ENCODE measurements at regions not wholly inside any gene's neighbourhood (a gene's known extent, or its start where the extent isn't known, plus 50 kb on each side); places are given as distances from the start of the nearest gene placed in this dataset.
"Not testable (repeated sequence)": the region's sequence is repeated elsewhere in the genome, so short reads cannot be mapped to it uniquely, and the experiment has no call there.

GRCh38 chr2:150091846-150092245 is 395.6 kb downstream of the RND3 start:
- DNase-seq: no peak

DNA sequence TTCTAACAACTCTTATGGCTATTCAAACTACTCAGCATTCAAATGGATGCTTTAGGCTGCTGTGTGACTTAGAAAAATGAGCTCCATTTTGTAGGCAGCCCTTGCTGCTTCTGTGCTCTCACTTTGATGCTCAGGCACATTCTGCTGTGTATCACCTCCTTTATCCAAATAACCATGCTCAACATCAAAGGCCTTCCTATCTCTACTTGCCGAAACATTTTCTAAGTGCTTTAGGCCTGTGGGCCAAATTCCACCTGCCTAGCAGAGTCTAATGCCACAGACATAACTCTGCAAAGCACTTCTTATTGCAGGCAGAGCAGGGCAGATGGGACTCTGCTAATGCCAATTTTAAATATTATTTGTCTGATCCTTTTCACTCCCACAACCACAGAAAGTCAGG is 397.4 kb downstream of the RND3 start:
- no peak for DNase-seq

DNA sequence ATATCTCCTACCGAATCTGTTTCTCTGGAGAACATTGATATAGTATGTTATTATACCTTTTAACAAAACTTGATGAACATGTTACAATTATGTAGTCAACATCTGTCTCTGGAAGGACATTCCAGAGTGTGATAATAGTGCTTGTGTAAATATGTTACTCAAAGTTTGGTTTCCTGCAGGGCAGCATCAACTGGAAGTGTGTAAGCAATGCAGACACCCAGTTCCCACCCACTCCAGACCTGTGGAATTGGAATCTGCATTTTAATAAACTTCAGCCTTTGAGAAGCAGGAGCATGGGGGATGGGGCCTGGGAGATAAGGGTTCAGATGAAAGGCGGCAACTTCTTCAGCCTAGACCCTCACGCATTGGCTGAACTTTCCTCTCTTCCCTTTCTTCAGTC is 398.9 kb downstream of the RND3 start:
- DNase-seq: no peak

GRCh38 chr2:150085478-150085877 is 402.0 kb downstream of the RND3 start:
- DNase-seq: no peak

- no peak for DNase-seq
Measured at GRCh38 chr2:150081775-150082481, 405.5 kb downstream of the RND3 start.

DNA sequence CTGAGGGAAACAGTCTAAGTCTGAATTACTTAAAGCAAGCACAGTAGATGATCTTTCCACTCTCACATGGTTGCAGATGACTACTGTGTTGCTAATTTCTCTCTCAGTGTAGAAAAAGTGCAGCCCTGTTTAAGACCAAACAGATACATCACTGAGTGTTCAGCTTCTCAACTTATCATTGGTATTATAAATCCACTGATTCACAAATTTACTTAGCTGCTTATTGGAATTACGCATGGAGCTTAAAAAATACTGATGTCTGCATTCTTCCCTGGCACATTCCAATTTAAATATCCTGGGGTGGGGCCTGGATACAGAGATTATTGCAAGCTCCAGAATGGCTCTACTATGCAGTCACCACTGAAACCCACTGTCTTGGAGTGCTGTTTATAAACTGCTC is 411.2 kb downstream of the RND3 start:
- no peak for DNase-seq

GRCh38 chr2:150075831-150076230 is 411.6 kb downstream of the RND3 start:
- DNase-seq: no peak

- no peak for DNase-seq
Measured at GRCh38 chr2:150066490-150066889, 421.0 kb downstream of the RND3 start.

GRCh38 chr2:150063931-150064548 is 423.4 kb downstream of the RND3 start:
- no peak for DNase-seq

- DNase-seq: no peak
Measured at GRCh38 chr2:150063432-150063889, 424.0 kb downstream of the RND3 start.

DNA sequence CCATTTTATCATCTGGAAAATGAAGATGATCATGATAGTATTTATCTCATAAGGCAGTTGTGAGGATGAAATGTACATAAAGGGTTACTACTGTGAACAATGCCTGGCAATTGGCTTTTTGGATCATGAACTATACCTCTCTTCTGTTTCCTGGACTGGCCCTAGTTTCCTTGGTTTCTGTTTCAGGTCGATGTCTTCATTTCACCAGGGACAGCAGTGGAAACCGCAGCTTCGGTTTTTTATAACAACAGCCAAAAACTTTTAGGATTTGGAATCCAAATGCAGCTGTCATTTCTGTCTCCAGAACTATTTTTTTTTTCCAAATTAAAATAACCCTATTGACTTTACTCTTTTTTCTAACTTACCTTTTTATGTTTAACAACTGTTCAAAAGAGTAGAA is 425.1 kb downstream of the RND3 start:
- DNase-seq: no peak

GRCh38 chr2:150060341-150060740 is 427.1 kb downstream of the RND3 start:
- no peak for DNase-seq

DNA sequence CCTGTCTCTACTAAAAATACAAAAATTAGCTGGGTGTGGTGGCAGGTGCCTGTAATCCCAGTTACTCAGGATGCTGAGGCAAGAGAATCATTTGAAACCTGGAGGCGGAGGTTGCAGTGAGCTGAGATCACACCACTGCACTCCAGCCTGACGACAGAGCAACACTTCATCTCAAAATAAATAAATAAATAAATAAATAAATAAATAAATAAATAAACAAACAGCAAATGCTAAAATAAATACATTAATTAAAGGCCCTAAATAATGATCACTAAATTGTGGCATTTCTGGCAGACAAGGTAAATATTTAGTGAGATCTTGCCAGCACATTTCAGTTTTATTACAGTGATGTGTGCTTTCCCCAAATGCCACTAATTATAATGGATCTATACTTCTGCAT is 427.8 kb downstream of the RND3 start:
- DNase-seq: not testable (repeated sequence)

DNA sequence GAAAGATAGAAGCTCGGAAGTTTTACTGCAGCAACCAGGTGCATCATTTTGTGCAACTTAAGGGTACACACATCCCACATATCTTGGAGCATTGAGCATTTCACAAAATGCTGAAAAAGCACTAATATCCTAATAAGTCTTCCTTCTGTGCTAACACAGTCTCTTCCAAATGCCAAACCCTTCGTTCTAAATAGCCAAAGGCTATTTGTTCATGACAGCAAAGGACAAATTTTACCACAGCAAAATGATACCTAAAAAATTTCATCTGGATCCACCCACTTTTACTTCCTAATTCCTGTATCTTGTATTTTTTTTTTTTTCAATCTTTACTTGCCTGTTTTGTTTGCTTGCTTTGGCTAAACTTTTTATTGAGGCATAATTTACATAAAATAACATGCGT is 435.0 kb downstream of the RND3 start:
- no peak for DNase-seq

DNA sequence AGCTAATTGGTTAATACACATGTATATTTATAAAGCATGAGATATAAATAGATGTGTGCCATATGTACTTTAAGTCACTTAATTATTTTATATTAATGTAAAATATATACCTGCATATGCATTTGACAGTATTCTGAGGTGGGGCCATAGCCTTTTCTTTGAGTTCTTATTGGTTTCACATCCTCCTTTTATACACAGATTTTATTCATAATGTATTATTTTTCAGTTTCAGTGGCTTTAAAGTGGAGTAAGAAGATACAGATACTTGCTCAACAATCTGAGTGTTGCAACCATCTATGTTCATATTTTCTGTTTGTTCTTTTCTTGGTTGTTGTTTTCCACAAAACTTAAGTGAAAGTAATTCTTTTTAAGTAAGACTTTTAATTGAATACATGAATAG is 436.5 kb downstream of the RND3 start:
- DNase-seq: no peak

DNA sequence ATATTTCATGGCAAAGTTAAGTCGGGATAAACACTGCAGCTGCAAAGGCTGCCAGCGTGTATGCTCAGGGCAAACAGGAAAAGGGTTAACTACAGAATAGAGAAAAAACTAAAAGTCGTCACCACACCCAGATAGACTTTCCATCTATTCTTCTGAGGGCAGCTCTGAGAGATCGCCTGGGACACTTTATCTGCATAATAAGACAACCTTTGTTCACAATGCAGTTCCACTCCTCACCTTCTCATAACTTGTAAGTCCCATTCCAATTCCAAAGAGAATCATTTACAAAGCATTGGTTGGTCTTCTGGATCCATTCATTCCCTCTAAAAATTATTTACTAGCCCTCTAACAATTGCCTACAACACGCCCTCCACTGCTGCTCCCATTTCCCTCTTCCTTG is 437.4 kb downstream of the RND3 start:
- DNase-seq: no peak

DNA sequence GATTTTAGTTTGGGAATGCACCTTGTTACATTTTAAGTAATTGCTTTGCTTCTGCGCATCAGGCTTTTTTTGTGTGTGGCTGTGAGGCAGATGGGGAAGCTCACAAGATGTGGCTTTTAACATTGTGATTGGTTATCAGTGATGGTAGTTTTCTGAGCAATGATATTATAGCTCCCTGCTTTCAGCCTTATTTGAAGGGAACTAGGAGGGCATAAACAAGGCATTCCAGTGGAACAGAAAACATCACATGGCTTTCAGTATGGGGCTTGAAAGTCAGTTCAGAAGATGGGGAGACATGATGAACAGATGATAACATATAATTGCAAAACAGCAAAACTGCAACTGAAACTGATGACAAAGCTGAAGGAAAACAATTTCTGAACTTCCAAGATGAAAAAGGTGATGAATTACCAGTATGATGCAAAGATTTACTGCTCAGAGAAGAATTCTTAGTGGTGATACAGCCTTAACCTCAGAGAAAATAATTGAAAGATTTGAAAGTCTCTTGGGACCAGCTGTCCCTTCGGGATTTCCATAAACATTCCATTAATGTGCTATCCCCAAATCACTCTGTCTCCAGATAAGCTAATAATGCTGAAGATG is 439.7 kb downstream of the RND3 start:
- DNase-seq: no peak

DNA sequence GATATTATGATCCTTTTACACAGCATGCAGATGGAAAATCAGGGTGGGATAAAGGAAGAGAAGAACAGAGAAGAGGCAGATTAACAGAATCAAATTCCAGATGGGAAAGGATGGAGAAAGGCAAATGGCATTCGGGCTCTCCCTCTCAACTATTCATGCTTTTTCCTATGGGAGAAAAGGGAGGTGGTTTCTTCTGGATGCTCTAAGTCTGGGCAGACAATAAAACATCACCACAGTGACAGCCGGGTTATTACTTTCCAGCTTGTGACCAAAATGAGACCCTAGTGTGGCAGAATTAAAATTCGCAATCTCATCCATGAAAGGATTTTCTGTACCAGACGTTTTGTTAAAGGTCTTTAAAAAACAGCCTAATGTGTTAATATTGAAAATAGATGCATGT is 440.7 kb downstream of the RND3 start:
- DNase-seq: no peak

- no peak for DNase-seq
Measured at GRCh38 chr2:150046211-150046610, 441.3 kb downstream of the RND3 start.

DNA sequence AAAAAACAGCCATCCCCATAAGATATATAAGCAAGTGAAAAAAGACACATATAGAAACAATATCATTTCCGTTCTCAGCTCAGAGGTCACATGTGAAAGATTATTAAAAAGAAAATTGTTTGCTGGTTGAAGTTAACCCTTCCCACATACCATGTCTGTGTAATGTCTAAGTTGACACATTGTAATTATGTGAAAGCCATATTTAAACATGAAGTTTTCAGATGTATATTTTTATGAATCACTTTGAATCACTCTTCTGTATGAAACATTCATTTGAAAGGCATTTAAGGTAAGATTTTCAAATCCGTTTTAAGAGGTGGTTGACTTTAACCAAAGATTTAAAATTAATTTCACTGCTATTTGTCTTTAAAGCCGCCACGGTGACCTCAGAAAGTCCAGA is 441.9 kb downstream of the RND3 start:
- no peak for DNase-seq

DNA sequence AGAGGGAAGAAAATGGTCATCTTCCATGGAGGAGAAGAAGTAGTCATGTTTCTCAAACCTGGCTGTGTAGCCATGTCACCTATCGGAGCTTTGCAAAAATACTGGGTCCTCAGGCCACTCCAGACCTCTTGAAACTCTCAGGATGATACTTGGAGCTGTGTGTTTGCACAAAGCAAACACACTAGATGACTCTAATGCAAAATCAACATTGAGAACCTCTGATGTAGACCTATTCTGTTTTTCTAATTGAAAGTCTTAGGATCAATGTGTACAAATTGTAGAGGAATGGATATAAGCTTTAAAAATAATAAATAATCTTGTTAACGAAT is 444.3 kb downstream of the RND3 start:
- no peak for DNase-seq

GRCh38 chr2:150042500-150043171 is 444.8 kb downstream of the RND3 start:
- no peak for DNase-seq

DNA sequence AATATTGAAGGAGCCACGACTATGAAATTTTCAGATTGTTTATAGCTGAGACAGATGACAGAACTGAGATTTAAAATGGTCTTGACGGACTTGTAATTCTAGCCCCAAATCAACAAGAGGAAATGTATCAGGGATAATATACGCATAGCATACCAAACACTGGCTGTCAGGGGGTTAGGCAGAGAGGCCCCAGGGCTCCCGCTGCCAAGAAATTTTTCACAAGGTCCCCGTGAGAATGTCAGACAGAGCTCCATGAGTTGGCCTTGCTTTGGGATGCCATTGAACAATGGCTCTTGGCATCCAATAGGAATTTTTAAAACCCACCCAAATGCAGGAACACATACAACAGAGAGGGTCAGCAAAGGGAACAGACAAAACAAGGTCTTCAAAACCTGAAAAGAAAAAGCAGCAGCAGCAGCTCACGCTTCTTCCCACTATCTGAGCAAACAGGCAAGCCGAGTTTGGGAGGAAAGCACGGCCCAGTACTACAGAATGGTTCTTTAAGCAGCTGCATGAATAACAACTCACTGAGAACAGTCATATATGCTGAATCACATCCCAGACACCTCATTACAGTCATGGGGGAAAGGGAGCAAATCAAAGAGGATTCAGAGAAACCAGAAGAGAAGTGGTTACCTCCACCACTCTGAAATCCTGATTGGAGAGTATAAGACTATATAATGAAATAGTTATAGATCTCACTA is 445.6 kb downstream of the RND3 start:
- DNase-seq: no peak

Measured in NCI-H2171 (cell line).